SK-N-SH (cell line): ENCODE measurements at regions not wholly inside any gene's neighbourhood (a gene's known extent, or its start where the extent isn't known, plus 50 kb on each side); places are given as distances from the start of the nearest gene placed in this dataset.

ENCODE experiments used
- CTCF ChIA-PET: fragments of 300-600, 350-600 bp; formaldehyde crosslinking; extraction: SDS; loops from one replicate; lab custom pipeline; 2021; lab: Yijun Ruan, JAX
- POLR2A ChIA-PET: fragments of 350-600 bp; sonication (Branson Sonifier 250); formaldehyde crosslinking; extraction: SDS; loops from one replicate; lab custom pipeline; 2020; ENCODE audit warnings: antibody characterized with exemption, inconsistent platforms; lab: Yijun Ruan, JAX
- DNase-seq: peaks from one replicate; pipeline ENCODE4 v3.0.0; 2012
- H2AFZ ChIP-seq: fragments of 200-600 bp; sonication (generic); 2 replicates; pipeline ENCODE4 v1.8.1; 2016; ENCODE audit warnings: antibody characterized with exemption, mild to moderate bottlenecking, low read depth
- H3F3A ChIP-seq: fragments of 200-600 bp; sonication (generic); replicated peaks from 2 replicates; pipeline ENCODE3; 2016; ENCODE audit warnings: antibody characterized with exemption, mild to moderate bottlenecking; ENCODE audit not compliant: insufficient read depth
- H3K27ac ChIP-seq, 2 experiments: fragments of 200-500 bp in 1 of 2; fragments of 200-600 bp in 1 of 2; sonication (Bioruptor generic) in 1 of 2; sonication (generic), shearing (Covaris generic) in 1 of 2; 2 replicates each; pipeline versions ENCODE4 v1.5.1 to v1.6.1; 2014 to 2016; ENCODE audit warnings: low read depth in 2 of 2, inconsistent platforms in 1 of 2, low read length in 1 of 2, mild to moderate bottlenecking in 1 of 2, mixed read lengths in 1 of 2
- H3K27me3 ChIP-seq: fragments of 200-600 bp; sonication (generic), shearing (Covaris generic); 2 replicates; pipeline ENCODE4 v1.6.1; 2016; ENCODE audit warnings: mixed run types; ENCODE audit not compliant: insufficient read depth
- H3K36me3 ChIP-seq, 2 experiments: fragments of 200-500 bp in 1 of 2; fragments of 200-600 bp in 1 of 2; sonication (Bioruptor generic) in 1 of 2; sonication (generic) in 1 of 2; replicated peaks in 1 of 2; 2 replicates each; pipeline versions ENCODE3 to v1.5.1; 2014 to 2016; ENCODE audit warnings: low read length in 1 of 2, mild to moderate bottlenecking in 1 of 2; ENCODE audit not compliant: insufficient read depth in 2 of 2, control insufficient read depth in 1 of 2
- H3K4me1 ChIP-seq, 2 experiments: fragments of 200-500 bp in 1 of 2; fragments of 200-600 bp in 1 of 2; sonication (Bioruptor generic) in 1 of 2; sonication (generic), shearing (Covaris generic) in 1 of 2; 2 replicates each; pipeline versions ENCODE4 v1.5.1 to v1.6.1; 2014 to 2016; ENCODE audit warnings: low read depth in 1 of 2, low read length in 1 of 2, mixed run types in 1 of 2; ENCODE audit not compliant: insufficient read depth in 2 of 2, control insufficient read depth in 1 of 2
- H3K4me2 ChIP-seq: fragments of 200-600 bp; sonication (generic), shearing (Covaris generic); 2 replicates; pipeline ENCODE4 v1.6.1; 2017; ENCODE audit warnings: mixed run types
- H3K4me3 ChIP-seq, 2 experiments: fragments of 200-500 bp in 1 of 2; fragments of 200-600 bp in 1 of 2; sonication (Bioruptor generic) in 1 of 2; sonication (generic), shearing (Covaris generic) in 1 of 2; 2 replicates each; pipeline versions ENCODE4 v1.5.1 to v1.8.1; 2014 to 2016; ENCODE audit warnings: low read depth in 2 of 2, inconsistent platforms in 1 of 2, low read length in 1 of 2, mild to moderate bottlenecking in 1 of 2, mixed read lengths in 1 of 2, moderate library complexity in 1 of 2
- H3K79me2 ChIP-seq: fragments of 200-600 bp; sonication (generic); 2 replicates; pipeline ENCODE4 v1.8.1; 2017; ENCODE audit warnings: mild to moderate bottlenecking; ENCODE audit not compliant: insufficient read depth
- H3K9ac ChIP-seq: fragments of 200-600 bp; sonication (generic); 2 replicates; pipeline ENCODE4 v1.6.1; 2017; ENCODE audit warnings: mixed run types
- H3K9me2 ChIP-seq: fragments of 200-600 bp; sonication (generic); 2 replicates; pipeline ENCODE4 v1.6.1; 2017; ENCODE audit warnings: mixed run types
- H3K9me3 ChIP-seq: fragments of 200-600 bp; sonication (generic); 2 replicates; pipeline ENCODE4 v1.6.1; 2017; ENCODE audit warnings: mixed run types, mild to moderate bottlenecking, moderate library complexity
- H4K20me1 ChIP-seq: fragments of 200-600 bp; sonication (generic); 2 replicates; pipeline ENCODE4 v1.6.1; 2017; ENCODE audit warnings: mild to moderate bottlenecking, mixed run types; ENCODE audit not compliant: insufficient read depth
- EP300 ChIP-seq, 2 experiments: IDR thresholded peaks; 2 replicates each; pipeline versions ENCODE4 v1.4.0 to v1.6.1; 2012; ENCODE audit warnings: borderline replicate concordance in 1 of 2, low read depth in 1 of 2, low read length in 1 of 2
- FOXM1 ChIP-seq: IDR thresholded peaks from 2 replicates; pipeline ENCODE4 v1.4.0; 2012; ENCODE audit warnings: low read depth, mild to moderate bottlenecking
- GABPA ChIP-seq: IDR thresholded peaks from 2 replicates; pipeline ENCODE4 v1.4.0; 2012; ENCODE audit warnings: low read depth, mild to moderate bottlenecking
- MEF2A ChIP-seq: IDR thresholded peaks from 2 replicates; pipeline ENCODE4 v1.4.0; 2012; ENCODE audit warnings: low read depth, borderline replicate concordance
- MXI1 ChIP-seq: IDR thresholded peaks from 2 replicates; pipeline ENCODE4 v1.6.1; 2012; ENCODE audit warnings: mild to moderate bottlenecking, low read depth, low read length, improper control_type of control experiment
- NFIC ChIP-seq: IDR thresholded peaks from 2 replicates; pipeline ENCODE4 v1.4.0; 2012; ENCODE audit warnings: borderline replicate concordance
- NRF1 ChIP-seq: IDR thresholded peaks from 2 replicates; pipeline ENCODE4 v1.6.1; 2012; ENCODE audit warnings: low read depth, mild to moderate bottlenecking, low read length
- POLR2AphosphoS5 ChIP-seq: IDR thresholded peaks from 2 replicates; pipeline ENCODE4 v1.6.1; 2012; ENCODE audit warnings: low read depth, low read length
- RAD21 ChIP-seq: IDR thresholded peaks from 2 replicates; pipeline ENCODE4 v1.6.1; 2012; ENCODE audit warnings: mild to moderate bottlenecking, low read length
- TEAD4 ChIP-seq: IDR thresholded peaks from 2 replicates; pipeline ENCODE4 v1.4.0; 2012; ENCODE audit warnings: mild to moderate bottlenecking, borderline replicate concordance; ENCODE audit not compliant: insufficient read depth
- WGBS: methylation state at CpG from one replicate; pipeline ENCODE4 v1.1.6; 2017; ENCODE audit warnings: low lambda C conversion rate; 5-methylcytosine and 5-hydroxymethylcytosine counted together
- TF ChIP-seq, protein P1 (sequence below): IDR thresholded peaks from 2 replicates; pipeline ENCODE4 v1.6.1; 2012; ENCODE audit warnings: mild to moderate bottlenecking, low read depth, low read length, moderate library complexity
- TF ChIP-seq, protein P2 (sequence below): IDR thresholded peaks from 2 replicates; pipeline ENCODE4; 2012

DNA sequence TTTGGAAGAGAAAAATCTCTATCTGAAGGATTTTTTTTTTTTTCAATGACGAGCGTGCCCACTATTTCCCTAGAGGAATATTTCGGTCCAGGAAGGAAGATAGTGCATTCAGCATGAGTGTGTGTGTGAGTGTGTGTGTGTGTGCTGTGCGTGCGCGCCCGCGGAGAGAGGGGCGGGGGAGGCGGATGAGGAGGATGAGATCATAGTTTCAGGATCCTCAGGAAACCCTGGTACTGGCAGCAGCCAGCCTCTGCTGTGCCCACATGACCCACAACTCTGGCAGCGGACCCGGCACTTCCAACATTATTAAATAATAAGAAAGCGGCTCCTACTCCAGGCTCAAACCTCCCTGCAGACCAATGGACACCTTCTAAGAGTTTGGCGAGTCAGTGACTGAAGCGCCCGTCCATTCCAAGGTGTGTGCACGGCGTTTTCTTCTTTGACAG, 217.0 kb upstream of the DTNA start (continued):
- TF ChIP-seq TEAD4 (no peak), NRF1 (no peak), GABPA (no peak), NFIC (no peak), RAD21 (0 out of 2 replicates have a peak, but pooled peaks have one; percentile 12)
- TF ChIP-seq, protein P1, sequence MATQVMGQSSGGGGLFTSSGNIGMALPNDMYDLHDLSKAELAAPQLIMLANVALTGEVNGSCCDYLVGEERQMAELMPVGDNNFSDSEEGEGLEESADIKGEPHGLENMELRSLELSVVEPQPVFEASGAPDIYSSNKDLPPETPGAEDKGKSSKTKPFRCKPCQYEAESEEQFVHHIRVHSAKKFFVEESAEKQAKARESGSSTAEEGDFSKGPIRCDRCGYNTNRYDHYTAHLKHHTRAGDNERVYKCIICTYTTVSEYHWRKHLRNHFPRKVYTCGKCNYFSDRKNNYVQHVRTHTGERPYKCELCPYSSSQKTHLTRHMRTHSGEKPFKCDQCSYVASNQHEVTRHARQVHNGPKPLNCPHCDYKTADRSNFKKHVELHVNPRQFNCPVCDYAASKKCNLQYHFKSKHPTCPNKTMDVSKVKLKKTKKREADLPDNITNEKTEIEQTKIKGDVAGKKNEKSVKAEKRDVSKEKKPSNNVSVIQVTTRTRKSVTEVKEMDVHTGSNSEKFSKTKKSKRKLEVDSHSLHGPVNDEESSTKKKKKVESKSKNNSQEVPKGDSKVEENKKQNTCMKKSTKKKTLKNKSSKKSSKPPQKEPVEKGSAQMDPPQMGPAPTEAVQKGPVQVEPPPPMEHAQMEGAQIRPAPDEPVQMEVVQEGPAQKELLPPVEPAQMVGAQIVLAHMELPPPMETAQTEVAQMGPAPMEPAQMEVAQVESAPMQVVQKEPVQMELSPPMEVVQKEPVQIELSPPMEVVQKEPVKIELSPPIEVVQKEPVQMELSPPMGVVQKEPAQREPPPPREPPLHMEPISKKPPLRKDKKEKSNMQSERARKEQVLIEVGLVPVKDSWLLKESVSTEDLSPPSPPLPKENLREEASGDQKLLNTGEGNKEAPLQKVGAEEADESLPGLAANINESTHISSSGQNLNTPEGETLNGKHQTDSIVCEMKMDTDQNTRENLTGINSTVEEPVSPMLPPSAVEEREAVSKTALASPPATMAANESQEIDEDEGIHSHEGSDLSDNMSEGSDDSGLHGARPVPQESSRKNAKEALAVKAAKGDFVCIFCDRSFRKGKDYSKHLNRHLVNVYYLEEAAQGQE: no peak

DNA sequence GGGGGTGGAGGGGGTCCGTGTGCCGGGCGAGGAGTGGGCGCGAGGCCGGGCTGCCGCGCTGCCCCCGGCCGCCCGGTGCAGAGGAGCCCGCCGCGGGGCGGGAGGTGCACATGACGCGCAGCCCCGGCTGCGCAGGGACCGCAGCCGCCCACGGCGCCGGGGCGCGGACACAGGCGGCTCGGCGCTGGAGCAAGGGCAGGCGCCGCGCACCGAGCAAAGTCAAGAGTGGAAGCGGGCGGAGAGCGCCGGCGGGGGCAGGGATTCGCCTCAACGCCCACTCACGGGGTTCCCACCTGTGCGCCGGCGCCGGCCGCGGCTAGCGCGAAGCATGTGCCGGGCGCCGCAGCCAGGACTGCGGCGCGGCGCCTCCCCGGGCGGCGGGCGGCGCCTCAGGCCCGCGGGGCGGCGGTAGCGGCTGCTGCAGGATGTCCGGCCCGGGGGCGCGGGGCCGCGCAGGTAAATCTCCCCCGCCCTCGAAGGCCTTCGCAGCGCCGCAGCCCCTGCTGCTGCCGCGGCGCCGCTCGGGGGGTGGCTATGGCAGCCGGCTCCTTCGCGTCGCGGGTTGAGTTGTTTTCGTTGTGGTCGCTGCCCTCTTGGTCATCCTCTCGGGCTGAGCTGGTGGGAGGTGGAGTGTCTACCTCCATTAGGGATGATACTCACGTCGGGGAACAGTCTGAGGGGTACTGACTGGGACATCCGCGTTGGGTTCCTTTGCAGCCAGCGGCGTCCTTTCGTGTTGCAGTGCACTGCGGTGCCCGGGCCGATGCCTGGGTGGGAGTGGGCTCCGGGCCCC, 216.3 kb upstream of the DTNA start:
- peak; percentile 84 for DNase-seq
- H3K4me2 ChIP-seq: peak overlapping the region; percentile 78
- H3K9me3 ChIP-seq: no peaks in the 10 kb centered on the region
- peak overlapping the region; percentile 53 to 58 for H3K4me3 ChIP-seq
- WGBS: 3% methylated on average over 8 of the region's 101 CpGs
- H3K4me1 ChIP-seq: no peaks in the 10 kb centered on the region; a peak in 2 of 4 replicates
- no peaks in the 10 kb centered on the region for H3K79me2 ChIP-seq
- no peaks in the 10 kb centered on the region for H3K27me3 ChIP-seq
- H3K9me2 ChIP-seq: no peaks in the 10 kb centered on the region
- no peaks in the 10 kb centered on the region for H4K20me1 ChIP-seq
- ChIA-PET CTCF (interaction anchor here (0.6 to 3.3 kb wide), 2 partner anchors 167 to 636 kb away, joined by 3 to 12 read pairs; no protein-coding TSS in a partner anchor), POLR2A (no interaction called here)
- H3K36me3 ChIP-seq: no peaks in the 10 kb centered on the region
- TF ChIP-seq NRF1 (peak; percentile 45; the same call in 1 of the 2 replicates), MEF2A (no peak), MXI1 (peak; percentile 49), FOXM1 (no peak), RAD21 (no peak), POLR2AphosphoS5 (no peak), EP300 (IDR thresholded peaks at IDR 0.05; ENCODE audit: borderline replicate concordance in 1 of 2, low read depth in 1 of 2, low read length in 1 of 2) (no peak)
- TF ChIP-seq, protein P2, sequence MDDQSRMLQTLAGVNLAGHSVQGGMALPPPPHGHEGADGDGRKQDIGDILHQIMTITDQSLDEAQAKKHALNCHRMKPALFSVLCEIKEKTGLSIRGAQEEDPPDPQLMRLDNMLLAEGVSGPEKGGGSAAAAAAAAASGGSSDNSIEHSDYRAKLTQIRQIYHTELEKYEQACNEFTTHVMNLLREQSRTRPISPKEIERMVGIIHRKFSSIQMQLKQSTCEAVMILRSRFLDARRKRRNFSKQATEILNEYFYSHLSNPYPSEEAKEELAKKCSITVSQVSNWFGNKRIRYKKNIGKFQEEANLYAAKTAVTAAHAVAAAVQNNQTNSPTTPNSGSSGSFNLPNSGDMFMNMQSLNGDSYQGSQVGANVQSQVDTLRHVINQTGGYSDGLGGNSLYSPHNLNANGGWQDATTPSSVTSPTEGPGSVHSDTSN: no peak
- peaks cover 8% of the 10 kb centered on the region for H3F3A ChIP-seq
- peak overlapping the region in 1 of 2 experiments; percentile 73; a peak in 2 of 4 replicates for H3K27ac ChIP-seq
- H2AFZ ChIP-seq: no peak overlapping the region
- H3K9ac ChIP-seq: no peak overlapping the region
